Tibial nerve (tissue), 3 donors: ENCODE measurements at regions not wholly inside any gene's neighbourhood (a gene's known extent, or its start where the extent isn't known, plus 50 kb on each side); places are given as distances from the start of the nearest gene placed in this dataset.

Experiments
- CTCF ChIP-seq, 5 experiments: fragments of 200-600 bp in 3 of 5; fragments of 450-650 bp in 2 of 5; sonication (generic) in 3 of 5; IDR thresholded peaks; one replicate each; pipeline ENCODE4 v1.5.1; 2016 to 2019; ENCODE audit warnings: antibody characterized with exemption in 5 of 5, mild to moderate bottlenecking in 3 of 5, moderate library complexity in 2 of 5
- POLR2A ChIP-seq, 2 donors: fragments of 450-650 bp; IDR thresholded peaks; one replicate each; pipeline ENCODE4 v1.6.1; 2017; ENCODE audit warnings: antibody characterized with exemption in 2 of 2, mild to moderate bottlenecking in 2 of 2, moderate library complexity in 2 of 2

- TF ChIP-seq CTCF (IDR thresholded peaks at IDR 0.05) = no peak
- TF ChIP-seq POLR2A (IDR thresholded peaks at IDR 0.05) = no peak
These were observed 1704.1 kb upstream of the FLRT2 start for GRCh38 chr14:83825843-83826242.
